Lung (tissue), 11 donors: ENCODE measurements at regions not wholly inside any gene's neighbourhood (a gene's known extent, or its start where the extent isn't known, plus 50 kb on each side); places are given as distances from the start of the nearest gene placed in this dataset.
A peak's percentile ranks its signal among the peaks of the same experiment; 100 is the strongest.
"Not testable (repeated sequence)": the region's sequence is repeated elsewhere in the genome, so short reads cannot be mapped to it uniquely, and the experiment has no call there.

Experiments used
- ATAC-seq: fragments of 200-7000 bp; cut with Tn5 transposase; one replicate; pipeline ENCODE4 v1.9.1; 2020; ENCODE audit warnings: moderate number of reproducible peaks; ENCODE audit not compliant: insufficient read depth, low FRiP score
- DNase-seq, 3 donors: peaks; one replicate each; pipeline ENCODE4 v3.0.0-alpha.2; 2013 to 2017
- H3K27ac ChIP-seq, 2 donors: one replicate each; pipeline ENCODE4 v1.5.1; 2013; ENCODE audit warnings: mild to moderate bottlenecking in 2 of 2, moderate library complexity in 2 of 2, control low read depth in 1 of 2, inconsistent platforms in 1 of 2, low read depth in 1 of 2, low read length in 1 of 2
- H3K27me3 ChIP-seq, 3 donors: one replicate each; pipeline ENCODE4 v1.5.1; 2013; ENCODE audit warnings: low read length in 2 of 3; ENCODE audit not compliant: control insufficient read depth in 3 of 3, insufficient read depth in 3 of 3
- H3K36me3 ChIP-seq, 4 donors: one replicate each; pipeline ENCODE4 v1.5.1; 2013; ENCODE audit warnings: low read length in 4 of 4, mild to moderate bottlenecking in 1 of 4, moderate library complexity in 1 of 4; ENCODE audit not compliant: control insufficient read depth in 4 of 4, insufficient read depth in 4 of 4
- H3K4me1 ChIP-seq, 5 donors: one replicate each; pipeline ENCODE4 v1.5.1; 2013; ENCODE audit warnings: low read length in 5 of 5, mild to moderate bottlenecking in 2 of 5, moderate library complexity in 1 of 5; ENCODE audit not compliant: control insufficient read depth in 5 of 5, insufficient read depth in 5 of 5
- H3K4me3 ChIP-seq: one replicate; pipeline ENCODE4 v1.5.1; 2013; ENCODE audit warnings: mild to moderate bottlenecking, control low read depth, moderate library complexity
- H3K9ac ChIP-seq, 2 donors: one replicate each; pipeline ENCODE4 v1.5.1; 2013; ENCODE audit warnings: low read length in 2 of 2, control low read depth in 1 of 2; ENCODE audit not compliant: insufficient read depth in 1 of 2
- H3K9me3 ChIP-seq, 4 donors: one replicate each; pipeline ENCODE4 v1.5.1; 2013; ENCODE audit warnings: low read length in 3 of 4, mild to moderate bottlenecking in 1 of 4, moderate library complexity in 1 of 4; ENCODE audit not compliant: control insufficient read depth in 4 of 4, insufficient read depth in 3 of 4
- WGBS, 2 donors: extraction: QIAGEN DNeasy Blood & Tissue Kit; methylation state at CpG; one replicate each; pipeline ENCODE4 v1.1.7; 2013; 5-methylcytosine and 5-hydroxymethylcytosine counted together
- TF ChIP-seq, protein P1 (sequence below): IDR thresholded peaks from 2 replicates; pipeline ENCODE4 v1.5.1; 2012; ENCODE audit warnings: mild to moderate bottlenecking; ENCODE audit errors: control extremely low read depth, extremely low read depth
- donor health status: control.
- donor health status: control.
- donor health status: Bipolar disorder and iron deficiency.
- donor health status: healthy.
- donor health status: DM: yes; HTN: yes; CAD: no.

- Histone ChIP-seq H3K4me3 (no peak overlapping the region), H3K4me1 (no peaks in the 10 kb centered on the region), H3K27ac (no peak overlapping the region), H3K9ac (no peak overlapping the region), H3K27me3 (peaks cover 0 to 29% (median 4%) of the 10 kb centered on the region in 3 donors), H3K36me3 (no peaks in the 10 kb centered on the region), H3K9me3 (peaks cover 0 to 2% (median 0%) of the 10 kb centered on the region in 4 donors)
- DNase-seq = no peak
- 71 to 93% methylated on average over 2 of the region's 2 CpGs for WGBS, 2 donors
- TF ChIP-seq, protein P1, sequence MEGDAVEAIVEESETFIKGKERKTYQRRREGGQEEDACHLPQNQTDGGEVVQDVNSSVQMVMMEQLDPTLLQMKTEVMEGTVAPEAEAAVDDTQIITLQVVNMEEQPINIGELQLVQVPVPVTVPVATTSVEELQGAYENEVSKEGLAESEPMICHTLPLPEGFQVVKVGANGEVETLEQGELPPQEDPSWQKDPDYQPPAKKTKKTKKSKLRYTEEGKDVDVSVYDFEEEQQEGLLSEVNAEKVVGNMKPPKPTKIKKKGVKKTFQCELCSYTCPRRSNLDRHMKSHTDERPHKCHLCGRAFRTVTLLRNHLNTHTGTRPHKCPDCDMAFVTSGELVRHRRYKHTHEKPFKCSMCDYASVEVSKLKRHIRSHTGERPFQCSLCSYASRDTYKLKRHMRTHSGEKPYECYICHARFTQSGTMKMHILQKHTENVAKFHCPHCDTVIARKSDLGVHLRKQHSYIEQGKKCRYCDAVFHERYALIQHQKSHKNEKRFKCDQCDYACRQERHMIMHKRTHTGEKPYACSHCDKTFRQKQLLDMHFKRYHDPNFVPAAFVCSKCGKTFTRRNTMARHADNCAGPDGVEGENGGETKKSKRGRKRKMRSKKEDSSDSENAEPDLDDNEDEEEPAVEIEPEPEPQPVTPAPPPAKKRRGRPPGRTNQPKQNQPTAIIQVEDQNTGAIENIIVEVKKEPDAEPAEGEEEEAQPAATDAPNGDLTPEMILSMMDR = no peak
- ATAC-seq = no peak
These were observed 120.5 kb upstream of the EGFL6 start for GRCh38 chrX:13448941-13449340.

GRCh38 chrX:13441608-13442007 is 121.8 kb upstream of the ATXN3L start:
- not testable (repeated sequence) for H3K9ac ChIP-seq, H3K36me3 ChIP-seq, H3K4me1 ChIP-seq, H3K27ac ChIP-seq, ATAC-seq, H3K9me3 ChIP-seq, H3K4me3 ChIP-seq, DNase-seq
- peaks cover 0 to 25% (median 17%) of the 10 kb centered on the region in 3 donors for H3K27me3 ChIP-seq
- 93 to 95% methylated on average over 5 of the region's 5 CpGs for WGBS, 2 donors

- H3K27me3 ChIP-seq = peaks cover 0 to 18% (median 16%) of the 10 kb centered on the region in 3 donors
- peak in 1 of 3 donors; percentile 59 for DNase-seq
- no peak for ATAC-seq
- H3K36me3 ChIP-seq = no peaks in the 10 kb centered on the region
- H3K4me3 ChIP-seq = no peak overlapping the region
- no peak overlapping the region for H3K27ac ChIP-seq
- H3K9ac ChIP-seq = no peak overlapping the region
- peaks cover 0 to 2% (median 0%) of the 10 kb centered on the region in 4 donors for H3K9me3 ChIP-seq
- TF ChIP-seq, protein P1 = no peak
- WGBS, 2 donors = 75 to 93% methylated on average over 2 of the region's 2 CpGs
- H3K4me1 ChIP-seq = no peaks in the 10 kb centered on the region
These were observed 120.3 kb upstream of the ATXN3L start for GRCh38 chrX:13440176-13440575.

- DNase-seq (peak in 1 of 3 donors; percentile 21), ATAC-seq (no peak)
- Histone ChIP-seq H3K4me3 (no peak overlapping the region), H3K36me3 (no peaks in the 10 kb centered on the region), H3K9ac (no peak overlapping the region), H3K4me1 (peaks cover 0 to 21% (median 2%) of the 10 kb centered on the region in 5 donors), H3K9me3 (peaks cover 0 to 4% (median 0%) of the 10 kb centered on the region in 4 donors), H3K27me3 (peaks cover 0 to 25% (median 12%) of the 10 kb centered on the region in 3 donors), H3K27ac (peak overlapping the region in 1 of 2 donors; percentile 70)
- TF ChIP-seq, protein P1 = no peak
- WGBS, 2 donors = 47 to 56% methylated on average over 2 of the region's 2 CpGs
These were observed 113.4 kb upstream of the ATXN3L start for GRCh38 chrX:13433298-13433605.
